GM18517 (cell line): ENCODE measurements at regions not wholly inside any gene's neighbourhood (a gene's known extent, or its start where the extent isn't known, plus 50 kb on each side); places are given as distances from the start of the nearest gene placed in this dataset.

Experiments used
- ATAC-seq: cut with Tn5 transposase; IDR thresholded peaks from one replicate; pipeline ENCODE4 v1.9.1; 2021; ENCODE audit warnings: mild to moderate bottlenecking, moderate library complexity; ENCODE audit not compliant: unreplicated experiment

- no peak for ATAC-seq
Measured at GRCh38 chr11:92775003-92775676, 194.3 kb upstream of the MTNR1B start.

- no peak for ATAC-seq
Measured at GRCh38 chr11:92776676-92777075, 192.8 kb upstream of the MTNR1B start.

GRCh38 chr11:92779746-92780145 is 189.7 kb upstream of the MTNR1B start:
- no peak for ATAC-seq

GRCh38 chr11:92781151-92781550 is 188.3 kb upstream of the MTNR1B start:
- ATAC-seq = no peak

GRCh38 chr11:92782806-92783205 is 186.6 kb upstream of the MTNR1B start:
- ATAC-seq = no peak

GRCh38 chr11:92784331-92784730 is 185.1 kb upstream of the MTNR1B start:
- no peak for ATAC-seq

- ATAC-seq = no peak
Measured at GRCh38 chr11:92787638-92788037, 181.8 kb upstream of the MTNR1B start.

GRCh38 chr11:92789761-92790160 is 179.7 kb upstream of the MTNR1B start:
- ATAC-seq = no peak

GRCh38 chr11:92790366-92790765 is 179.1 kb upstream of the MTNR1B start:
- no peak for ATAC-seq

GRCh38 chr11:92790926-92791616 is 178.4 kb upstream of the MTNR1B start:
- ATAC-seq = no peak

- no peak for ATAC-seq
Measured at GRCh38 chr11:92791886-92792285, 177.6 kb upstream of the MTNR1B start.

- no peak for ATAC-seq
Measured at GRCh38 chr11:92793189-92793588, 176.3 kb upstream of the MTNR1B start.

- ATAC-seq = no peak
Measured at GRCh38 chr11:92794783-92795182, 174.7 kb upstream of the MTNR1B start.

GRCh38 chr11:92796744-92797143 is 172.7 kb upstream of the MTNR1B start:
- no peak for ATAC-seq

GRCh38 chr11:92797874-92798273 is 171.6 kb upstream of the MTNR1B start:
- no peak for ATAC-seq

- ATAC-seq = no peak
Measured at GRCh38 chr11:92801685-92802084, 167.8 kb upstream of the MTNR1B start.

GRCh38 chr11:92802644-92803043 is 166.8 kb upstream of the MTNR1B start:
- no peak for ATAC-seq

- ATAC-seq = no peak
Measured at GRCh38 chr11:92803391-92803790, 166.1 kb upstream of the MTNR1B start.

- ATAC-seq = no peak
Measured at GRCh38 chr11:92804388-92804966, 165.0 kb upstream of the MTNR1B start.

GRCh38 chr11:92808022-92808421 is 161.4 kb upstream of the MTNR1B start:
- ATAC-seq = no peak

GRCh38 chr11:92810423-92811064 is 158.9 kb upstream of the MTNR1B start:
- ATAC-seq = no peak

- no peak for ATAC-seq
Measured at GRCh38 chr11:92811341-92811740, 158.1 kb upstream of the MTNR1B start.
